ENCODE measurements at regions not wholly inside any gene's neighbourhood (a gene's known extent, or its start where the extent isn't known, plus 50 kb on each side); places are given as distances from the start of the nearest gene placed in this dataset.
A peak's percentile ranks its signal among the peaks of the same experiment; 100 is the strongest.
"Not testable (repeated sequence)": the region's sequence is repeated elsewhere in the genome, so short reads cannot be mapped to it uniquely, and the experiment has no call there.

- no peak for DNase-seq
Measured at GRCh38 chr10:28733245-28733644, 55.9 kb downstream of the BAMBI start.

- DNase-seq, result no peak
Measured at GRCh38 chr10:28733647-28734046, 56.3 kb downstream of the BAMBI start.

GRCh38 chr10:28734938-28735759, 57.8 kb downstream of the BAMBI start:
- no peak for DNase-seq

- DNase-seq, result no peak
Measured at GRCh38 chr10:28737096-28737495, 59.8 kb downstream of the BAMBI start.

GRCh38 chr10:28738200-28738599, 60.9 kb downstream of the BAMBI start:
- DNase-seq, result no peak

- DNase-seq, result no peak
Measured at GRCh38 chr10:28743576-28743975, 66.3 kb downstream of the BAMBI start.

- no peak for DNase-seq
Measured at GRCh38 chr10:28744069-28744768, 66.9 kb downstream of the BAMBI start.

- no peak for DNase-seq
Measured at GRCh38 chr10:28754930-28755718, 77.8 kb downstream of the BAMBI start.

- no peak for DNase-seq
Measured at GRCh38 chr10:28761084-28761846, 83.9 kb downstream of the BAMBI start.

- DNase-seq, result no peak
Measured at GRCh38 chr10:28763471-28764170, 86.3 kb downstream of the BAMBI start.

GRCh38 chr10:28765641-28766040, 88.3 kb downstream of the BAMBI start:
- DNase-seq, result peak; percentile 17

GRCh38 chr10:28768227-28768626, 90.9 kb downstream of the BAMBI start:
- DNase-seq, result no peak

GRCh38 chr10:28769091-28769604, 91.8 kb downstream of the BAMBI start:
- no peak for DNase-seq

GRCh38 chr10:28771580-28772090, 94.3 kb downstream of the BAMBI start:
- not testable (repeated sequence) for DNase-seq

- no peak for DNase-seq
Measured at GRCh38 chr10:28774051-28774995, 97.0 kb downstream of the BAMBI start.

- no peak for DNase-seq
Measured at GRCh38 chr10:28775773-28776172, 98.5 kb downstream of the BAMBI start.

- no peak for DNase-seq
Measured at GRCh38 chr10:28776519-28776918, 99.2 kb downstream of the BAMBI start.

- no peak for DNase-seq
Measured at GRCh38 chr10:28777911-28778310, 100.6 kb downstream of the BAMBI start.

GRCh38 chr10:28778524-28778923, 101.2 kb downstream of the BAMBI start:
- no peak for DNase-seq

GRCh38 chr10:28781296-28781695, 104.0 kb downstream of the BAMBI start:
- no peak for DNase-seq
